Liver (tissue), 8 donors: ENCODE measurements at regions not wholly inside any gene's neighbourhood (a gene's known extent, or its start where the extent isn't known, plus 50 kb on each side); places are given as distances from the start of the nearest gene placed in this dataset.

ENCODE experiments used
- DNase-seq: peaks from one replicate; pipeline ENCODE4 v3.0.0-alpha.2; 2017; ENCODE audit warnings: low spot score
- H3K27ac ChIP-seq, 2 donors: one replicate each; pipeline ENCODE4 v1.7.0; 2013; ENCODE audit warnings: inconsistent platforms in 2 of 2, low read length in 2 of 2, control low read depth in 1 of 2, low read depth in 1 of 2, mild to moderate bottlenecking in 1 of 2
- H3K27me3 ChIP-seq, 4 donors: one replicate each; pipeline versions ENCODE4 v1.6.1 to v1.7.0; 2013; ENCODE audit warnings: low read length in 3 of 4, inconsistent platforms in 1 of 4, mild to moderate bottlenecking in 1 of 4, moderate library complexity in 1 of 4; ENCODE audit not compliant: control insufficient read depth in 4 of 4, insufficient read depth in 4 of 4
- H3K36me3 ChIP-seq, 4 donors: one replicate each; pipeline versions ENCODE4 v1.6.1 to v1.7.0; 2013; ENCODE audit warnings: low read length in 3 of 4, mild to moderate bottlenecking in 3 of 4, low read depth in 1 of 4, moderate library complexity in 1 of 4; ENCODE audit not compliant: control insufficient read depth in 4 of 4, insufficient read depth in 3 of 4
- H3K4me1 ChIP-seq, 4 donors: one replicate each; pipeline versions ENCODE4 v1.6.1 to v1.7.0; 2013; ENCODE audit warnings: low read length in 3 of 4, mild to moderate bottlenecking in 3 of 4, moderate library complexity in 1 of 4; ENCODE audit not compliant: control insufficient read depth in 4 of 4, insufficient read depth in 4 of 4
- H3K4me3 ChIP-seq, 3 donors: one replicate each; pipeline versions ENCODE4 v1.6.1 to v1.7.0; 2013; ENCODE audit warnings: low read length in 3 of 3, control low read depth in 1 of 3, low read depth in 1 of 3, mild to moderate bottlenecking in 1 of 3
- H3K9ac ChIP-seq, 2 donors: one replicate each; pipeline ENCODE4 v1.7.0; 2013; ENCODE audit warnings: low read length in 2 of 2, mild to moderate bottlenecking in 2 of 2, moderate library complexity in 2 of 2, control low read depth in 1 of 2, low read depth in 1 of 2
- H3K9me3 ChIP-seq, 4 donors: one replicate each; pipeline versions ENCODE4 v1.6.1 to v1.7.0; 2013; ENCODE audit warnings: low read length in 3 of 4; ENCODE audit not compliant: control insufficient read depth in 4 of 4
- ATF3 ChIP-seq: IDR thresholded peaks from 2 replicates; pipeline ENCODE4 v1.6.1; 2016; ENCODE audit warnings: antibody characterized with exemption
- CTCF ChIP-seq: fragments of 150-350 bp; IDR thresholded peaks from 2 replicates; pipeline ENCODE4 v1.5.1; 2017; ENCODE audit warnings: improper control_type of control experiment, low read depth, low read length; ENCODE audit not compliant: missing input control
- EGR1 ChIP-seq, 2 donors: IDR thresholded peaks; 2 replicates each; pipeline ENCODE4 v1.6.1; 2016 to 2018; ENCODE audit warnings: antibody characterized with exemption in 2 of 2, low read depth in 2 of 2
- FOXA1 ChIP-seq: IDR thresholded peaks from 2 replicates; pipeline ENCODE4 v1.6.1; 2016; ENCODE audit warnings: antibody characterized with exemption
- FOXA2 ChIP-seq: IDR thresholded peaks from 2 replicates; pipeline ENCODE4 v1.6.1; 2016; ENCODE audit warnings: antibody characterized with exemption
- GABPA ChIP-seq, 2 donors: IDR thresholded peaks in 1 of 2; conservative IDR thresholded peaks in 1 of 2; 2 replicates each; pipeline ENCODE4 v1.6.1; 2016; ENCODE audit warnings: antibody characterized with exemption in 2 of 2, mild to moderate bottlenecking in 1 of 2, moderate library complexity in 1 of 2
- HNF4A ChIP-seq, 2 donors: conservative IDR thresholded peaks; 2 replicates each; pipeline ENCODE4 v1.6.1; 2016; ENCODE audit warnings: antibody characterized with exemption in 2 of 2, mild to moderate bottlenecking in 2 of 2
- HNF4G ChIP-seq: IDR thresholded peaks from 2 replicates; pipeline ENCODE4 v1.6.1; 2016; ENCODE audit warnings: antibody characterized with exemption
- JUND ChIP-seq, 2 donors: IDR thresholded peaks; 2 replicates each; pipeline ENCODE4 v1.6.1; 2016; ENCODE audit warnings: antibody characterized with exemption in 2 of 2
- MAX ChIP-seq: IDR thresholded peaks from 2 replicates; pipeline ENCODE4 v1.6.1; 2016; ENCODE audit warnings: antibody characterized with exemption
- NR2F2 ChIP-seq: IDR thresholded peaks from 2 replicates; pipeline ENCODE4 v1.6.1; 2016; ENCODE audit warnings: antibody characterized with exemption
- RAD21 ChIP-seq, 2 donors: IDR thresholded peaks; 2 replicates each; pipeline ENCODE4 v1.6.1; 2016; ENCODE audit warnings: antibody characterized with exemption in 2 of 2, mild to moderate bottlenecking in 2 of 2
- RXRA ChIP-seq, 2 donors: IDR thresholded peaks; 2 replicates each; pipeline ENCODE4 v1.6.1; 2017 to 2018; ENCODE audit warnings: antibody characterized with exemption in 2 of 2, mild to moderate bottlenecking in 1 of 2
- SP1 ChIP-seq: IDR thresholded peaks from 2 replicates; pipeline ENCODE4 v1.6.1; 2018; ENCODE audit warnings: antibody characterized with exemption, mild to moderate bottlenecking
- TAF1 ChIP-seq: conservative IDR thresholded peaks from 2 replicates; pipeline ENCODE4 v1.6.1; 2016; ENCODE audit warnings: antibody characterized with exemption, mild to moderate bottlenecking
- YY1 ChIP-seq: IDR thresholded peaks from 2 replicates; pipeline ENCODE4 v1.6.1; 2016; ENCODE audit warnings: antibody characterized with exemption, mild to moderate bottlenecking
- ZBTB33 ChIP-seq: IDR thresholded peaks from 2 replicates; pipeline ENCODE4 v1.6.1; 2016; ENCODE audit warnings: antibody characterized with exemption
- WGBS: extraction: QIAGEN DNeasy Blood & Tissue Kit; methylation state at CpG from one replicate; pipeline ENCODE4 v1.1.7; 2013; 5-methylcytosine and 5-hydroxymethylcytosine counted together
- donor health status: healthy.
- donor health status: healthy.
- donor health status: healthy.
- donor health status: healthy.
- donor health status: healthy.

- DNase-seq = no peak
- Histone ChIP-seq H3K27ac (no peak overlapping the region), H3K4me1 (no peaks in the 10 kb centered on the region), H3K4me3 (no peak overlapping the region), H3K9me3 (no peaks in the 10 kb centered on the region), H3K9ac (no peak overlapping the region), H3K27me3 (peaks cover 0 to 5% (median 0%) of the 10 kb centered on the region in 4 donors), H3K36me3 (no peaks in the 10 kb centered on the region)
- 61% methylated on average over 7 of the region's 7 CpGs for WGBS
- no peak for TF ChIP-seq HNF4G
- TF ChIP-seq FOXA2 = no peak
- no peak for TF ChIP-seq TAF1
- TF ChIP-seq CTCF = no peak
- no peak for TF ChIP-seq NR2F2
Observed at GRCh38 chr2:17122887-17123501, 395.2 kb downstream of the RAD51AP2 start.

GRCh38 chr2:17115466-17115865, 402.8 kb downstream of the RAD51AP2 start:
- no peak for DNase-seq
- no peaks in the 10 kb centered on the region for H3K27me3 ChIP-seq
- no peaks in the 10 kb centered on the region for H3K4me1 ChIP-seq
- no peak overlapping the region for H3K4me3 ChIP-seq
- H3K27ac ChIP-seq = no peak overlapping the region
- H3K9ac ChIP-seq = no peak overlapping the region
- TF ChIP-seq NR2F2 (no peak), RAD21 (IDR thresholded peaks at IDR 0.05) (no peak), HNF4A (conservative IDR thresholded peaks at IDR 0.05) (no peak), ATF3 (no peak), SP1 (no peak), GABPA (IDR thresholded peaks at IDR 0.05 in 1 of 2, conservative IDR thresholded peaks at IDR 0.05 in 1 of 2) (no peak), CTCF (no peak), FOXA2 (no peak), MAX (no peak), RXRA (IDR thresholded peaks at IDR 0.05) (no peak), ZBTB33 (no peak), YY1 (no peak), JUND (IDR thresholded peaks at IDR 0.05) (no peak), TAF1 (no peak), HNF4G (no peak), EGR1 (IDR thresholded peaks at IDR 0.05; ENCODE audit: low read depth in 2 of 2) (no peak), FOXA1 (no peak)
- 87% methylated on average over 1 of the region's 1 CpG for WGBS
- no peaks in the 10 kb centered on the region for H3K9me3 ChIP-seq
- H3K36me3 ChIP-seq = no peaks in the 10 kb centered on the region
